ENCODE measurements at regions not wholly inside any gene's neighbourhood (a gene's known extent, or its start where the extent isn't known, plus 50 kb on each side); places are given as distances from the start of the nearest gene placed in this dataset.
"Not testable (repeated sequence)": the region's sequence is repeated elsewhere in the genome, so short reads cannot be mapped to it uniquely, and the experiment has no call there.

- Histone ChIP-seq H3K4me3 (replicated peaks; ENCODE audit: low read depth, low read length) (no peak overlapping the region), H3K27me3 (replicated peaks; ENCODE audit: control insufficient read depth, insufficient read depth, low read length) (no peaks in the 10 kb centered on the region), H3K36me3 (ENCODE audit: control insufficient read depth, insufficient read depth, low read length) (no peaks in the 10 kb centered on the region)
- no peak for DNase-seq (ENCODE audit: extremely low read depth, insufficient read length)
- TF ChIP-seq CTCF (IDR thresholded peaks at IDR 0.05; ENCODE audit: insufficient read depth, low read length, poor library complexity, severe bottlenecking): no peak
These were observed 66.4 kb upstream of the DCN start for GRCh38 chr12:91249054-91249453.

GRCh38 chr12:91243177-91243576 is 60.6 kb upstream of the DCN start:
- not testable (repeated sequence) for DNase-seq (ENCODE audit: extremely low read depth, insufficient read length); H3K4me3 ChIP-seq (replicated peaks; ENCODE audit: low read depth, low read length); H3K36me3 ChIP-seq (ENCODE audit: control insufficient read depth, insufficient read depth, low read length); H3K27me3 ChIP-seq (replicated peaks; ENCODE audit: control insufficient read depth, insufficient read depth, low read length)

- Histone ChIP-seq H3K27me3 (replicated peaks; ENCODE audit: control insufficient read depth, insufficient read depth, low read length) (no peaks in the 10 kb centered on the region), H3K36me3 (ENCODE audit: control insufficient read depth, insufficient read depth, low read length) (no peaks in the 10 kb centered on the region), H3K4me3 (replicated peaks; ENCODE audit: low read depth, low read length) (no peak overlapping the region)
- no peak for DNase-seq (ENCODE audit: extremely low read depth, insufficient read length)
- no peak for TF ChIP-seq CTCF (IDR thresholded peaks at IDR 0.05; ENCODE audit: insufficient read depth, low read length, poor library complexity, severe bottlenecking)
These were observed 59.1 kb upstream of the DCN start for GRCh38 chr12:91241756-91242155.

- no peak for DNase-seq (ENCODE audit: extremely low read depth, insufficient read length)
- H3K4me3 ChIP-seq (replicated peaks; ENCODE audit: low read depth, low read length): no peak overlapping the region
- H3K27me3 ChIP-seq (replicated peaks; ENCODE audit: control insufficient read depth, insufficient read depth, low read length): no peaks in the 10 kb centered on the region
- no peaks in the 10 kb centered on the region for H3K36me3 ChIP-seq (ENCODE audit: control insufficient read depth, insufficient read depth, low read length)
- TF ChIP-seq CTCF (IDR thresholded peaks at IDR 0.05; ENCODE audit: insufficient read depth, low read length, poor library complexity, severe bottlenecking): no peak
These were observed 57.9 kb upstream of the DCN start for GRCh38 chr12:91240386-91241095.

GRCh38 chr12:91239481-91239880 is 56.9 kb upstream of the DCN start:
- no peak for DNase-seq (ENCODE audit: extremely low read depth, insufficient read length)
- H3K4me3 ChIP-seq (replicated peaks; ENCODE audit: low read depth, low read length): no peak overlapping the region
- H3K27me3 ChIP-seq (replicated peaks; ENCODE audit: control insufficient read depth, insufficient read depth, low read length): no peaks in the 10 kb centered on the region
- TF ChIP-seq CTCF (IDR thresholded peaks at IDR 0.05; ENCODE audit: insufficient read depth, low read length, poor library complexity, severe bottlenecking): no peak
- no peaks in the 10 kb centered on the region for H3K36me3 ChIP-seq (ENCODE audit: control insufficient read depth, insufficient read depth, low read length)

All from GM06990 (cell line).